Liver (tissue), 8 donors: ENCODE measurements at regions not wholly inside any gene's neighbourhood (a gene's known extent, or its start where the extent isn't known, plus 50 kb on each side); places are given as distances from the start of the nearest gene placed in this dataset.

Experiments used
- DNase-seq: peaks from one replicate; pipeline ENCODE4 v3.0.0-alpha.2; 2017; ENCODE audit warnings: low spot score
- H3K27ac ChIP-seq, 2 donors: one replicate each; pipeline ENCODE4 v1.7.0; 2013; ENCODE audit warnings: inconsistent platforms in 2 of 2, low read length in 2 of 2, control low read depth in 1 of 2, low read depth in 1 of 2, mild to moderate bottlenecking in 1 of 2
- H3K27me3 ChIP-seq, 4 donors: one replicate each; pipeline versions ENCODE4 v1.6.1 to v1.7.0; 2013; ENCODE audit warnings: low read length in 3 of 4, inconsistent platforms in 1 of 4, mild to moderate bottlenecking in 1 of 4, moderate library complexity in 1 of 4; ENCODE audit not compliant: control insufficient read depth in 4 of 4, insufficient read depth in 4 of 4
- H3K36me3 ChIP-seq, 4 donors: one replicate each; pipeline versions ENCODE4 v1.6.1 to v1.7.0; 2013; ENCODE audit warnings: low read length in 3 of 4, mild to moderate bottlenecking in 3 of 4, low read depth in 1 of 4, moderate library complexity in 1 of 4; ENCODE audit not compliant: control insufficient read depth in 4 of 4, insufficient read depth in 3 of 4
- H3K4me1 ChIP-seq, 4 donors: one replicate each; pipeline versions ENCODE4 v1.6.1 to v1.7.0; 2013; ENCODE audit warnings: low read length in 3 of 4, mild to moderate bottlenecking in 3 of 4, moderate library complexity in 1 of 4; ENCODE audit not compliant: control insufficient read depth in 4 of 4, insufficient read depth in 4 of 4
- H3K4me3 ChIP-seq, 3 donors: one replicate each; pipeline versions ENCODE4 v1.6.1 to v1.7.0; 2013; ENCODE audit warnings: low read length in 3 of 3, control low read depth in 1 of 3, low read depth in 1 of 3, mild to moderate bottlenecking in 1 of 3
- H3K9ac ChIP-seq, 2 donors: one replicate each; pipeline ENCODE4 v1.7.0; 2013; ENCODE audit warnings: low read length in 2 of 2, mild to moderate bottlenecking in 2 of 2, moderate library complexity in 2 of 2, control low read depth in 1 of 2, low read depth in 1 of 2
- H3K9me3 ChIP-seq, 4 donors: one replicate each; pipeline versions ENCODE4 v1.6.1 to v1.7.0; 2013; ENCODE audit warnings: low read length in 3 of 4; ENCODE audit not compliant: control insufficient read depth in 4 of 4
- EGR1 ChIP-seq, 2 donors: IDR thresholded peaks; 2 replicates each; pipeline ENCODE4 v1.6.1; 2016 to 2018; ENCODE audit warnings: antibody characterized with exemption in 2 of 2, low read depth in 2 of 2
- FOXA1 ChIP-seq: IDR thresholded peaks from 2 replicates; pipeline ENCODE4 v1.6.1; 2016; ENCODE audit warnings: antibody characterized with exemption
- GABPA ChIP-seq, 2 donors: IDR thresholded peaks in 1 of 2; conservative IDR thresholded peaks in 1 of 2; 2 replicates each; pipeline ENCODE4 v1.6.1; 2016; ENCODE audit warnings: antibody characterized with exemption in 2 of 2, mild to moderate bottlenecking in 1 of 2, moderate library complexity in 1 of 2
- HNF4A ChIP-seq, 2 donors: conservative IDR thresholded peaks; 2 replicates each; pipeline ENCODE4 v1.6.1; 2016; ENCODE audit warnings: antibody characterized with exemption in 2 of 2, mild to moderate bottlenecking in 2 of 2
- HNF4G ChIP-seq: IDR thresholded peaks from 2 replicates; pipeline ENCODE4 v1.6.1; 2016; ENCODE audit warnings: antibody characterized with exemption
- JUND ChIP-seq, 2 donors: IDR thresholded peaks; 2 replicates each; pipeline ENCODE4 v1.6.1; 2016; ENCODE audit warnings: antibody characterized with exemption in 2 of 2
- NR2F2 ChIP-seq: IDR thresholded peaks from 2 replicates; pipeline ENCODE4 v1.6.1; 2016; ENCODE audit warnings: antibody characterized with exemption
- RAD21 ChIP-seq, 2 donors: IDR thresholded peaks; 2 replicates each; pipeline ENCODE4 v1.6.1; 2016; ENCODE audit warnings: antibody characterized with exemption in 2 of 2, mild to moderate bottlenecking in 2 of 2
- SP1 ChIP-seq: IDR thresholded peaks from 2 replicates; pipeline ENCODE4 v1.6.1; 2018; ENCODE audit warnings: antibody characterized with exemption, mild to moderate bottlenecking
- YY1 ChIP-seq: IDR thresholded peaks from 2 replicates; pipeline ENCODE4 v1.6.1; 2016; ENCODE audit warnings: antibody characterized with exemption, mild to moderate bottlenecking
- WGBS: extraction: QIAGEN DNeasy Blood & Tissue Kit; methylation state at CpG from one replicate; pipeline ENCODE4 v1.1.7; 2013; 5-methylcytosine and 5-hydroxymethylcytosine counted together
- TF ChIP-seq, protein P1 (sequence below): IDR thresholded peaks from 2 replicates; pipeline ENCODE4 v1.6.1; 2016; ENCODE audit warnings: antibody characterized with exemption
- TF ChIP-seq, protein P2 (sequence below): IDR thresholded peaks from 2 replicates; pipeline ENCODE4 v1.6.1; 2016; ENCODE audit warnings: antibody characterized with exemption
- TF ChIP-seq, protein P3 (sequence below): fragments of 150-350 bp; IDR thresholded peaks from 2 replicates; pipeline ENCODE4 v1.5.1; 2017; ENCODE audit warnings: improper control_type of control experiment, low read depth, low read length; ENCODE audit not compliant: missing input control
- TF ChIP-seq, protein P4 (sequence below): IDR thresholded peaks from 2 replicates; pipeline ENCODE4 v1.6.1; 2016; ENCODE audit warnings: antibody characterized with exemption, mild to moderate bottlenecking
- TF ChIP-seq, protein P5 (sequence below): IDR thresholded peaks from 2 replicates; pipeline ENCODE4 v1.6.1; 2016; ENCODE audit warnings: antibody characterized with exemption
- donor health status: healthy.
- donor health status: healthy.
- donor health status: healthy.
- donor health status: healthy.
- donor health status: healthy.

DNA sequence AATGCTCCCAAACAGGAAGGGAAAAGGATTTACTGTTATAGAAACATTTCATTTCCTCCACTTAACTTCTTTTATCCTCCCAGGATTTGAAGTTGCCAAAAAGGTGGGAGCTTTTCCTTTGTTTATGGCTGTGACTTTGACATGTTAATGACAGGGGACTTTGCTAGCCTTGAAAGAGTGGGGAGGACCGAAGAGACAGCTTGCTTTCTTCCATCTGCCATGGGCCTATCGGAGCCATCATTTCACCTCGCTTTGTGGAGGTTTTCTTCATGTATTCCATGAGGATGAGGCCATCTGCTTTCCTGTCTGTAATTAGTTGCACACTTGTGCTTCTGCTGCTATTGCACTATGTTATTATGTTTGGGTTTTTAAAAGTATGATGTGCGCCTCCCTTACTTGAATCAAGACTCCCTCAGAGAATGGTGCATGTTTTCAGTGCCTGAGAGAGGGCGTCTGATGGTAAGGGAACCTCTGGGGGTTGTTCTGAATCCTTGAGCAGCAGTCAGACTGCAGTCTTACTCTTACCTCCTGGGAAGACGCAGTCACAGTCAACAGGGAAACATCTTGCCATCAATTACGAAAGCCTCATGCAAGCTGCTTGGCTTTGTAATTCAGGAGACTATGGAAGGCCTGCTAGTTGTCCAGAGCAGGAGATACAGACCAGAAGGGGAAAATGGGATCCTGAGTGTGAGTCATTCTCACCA, 173.3 kb upstream of the MGAT5 start:
- 84% methylated on average over 7 of the region's 7 CpGs for WGBS
- TF ChIP-seq GABPA (IDR thresholded peaks at IDR 0.05 in 1 of 2, conservative IDR thresholded peaks at IDR 0.05 in 1 of 2): no peak
- no peak for TF ChIP-seq YY1
- TF ChIP-seq EGR1 (IDR thresholded peaks at IDR 0.05; ENCODE audit: low read depth in 2 of 2): no peak
- TF ChIP-seq, protein P1, sequence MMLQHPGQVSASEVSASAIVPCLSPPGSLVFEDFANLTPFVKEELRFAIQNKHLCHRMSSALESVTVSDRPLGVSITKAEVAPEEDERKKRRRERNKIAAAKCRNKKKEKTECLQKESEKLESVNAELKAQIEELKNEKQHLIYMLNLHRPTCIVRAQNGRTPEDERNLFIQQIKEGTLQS: no peak
- no peak for TF ChIP-seq HNF4A (conservative IDR thresholded peaks at IDR 0.05)
- TF ChIP-seq, protein P2, sequence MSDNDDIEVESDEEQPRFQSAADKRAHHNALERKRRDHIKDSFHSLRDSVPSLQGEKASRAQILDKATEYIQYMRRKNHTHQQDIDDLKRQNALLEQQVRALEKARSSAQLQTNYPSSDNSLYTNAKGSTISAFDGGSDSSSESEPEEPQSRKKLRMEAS: no peak
- no peak for TF ChIP-seq RAD21 (IDR thresholded peaks at IDR 0.05)
- TF ChIP-seq FOXA1: no peak
- TF ChIP-seq, protein P3, sequence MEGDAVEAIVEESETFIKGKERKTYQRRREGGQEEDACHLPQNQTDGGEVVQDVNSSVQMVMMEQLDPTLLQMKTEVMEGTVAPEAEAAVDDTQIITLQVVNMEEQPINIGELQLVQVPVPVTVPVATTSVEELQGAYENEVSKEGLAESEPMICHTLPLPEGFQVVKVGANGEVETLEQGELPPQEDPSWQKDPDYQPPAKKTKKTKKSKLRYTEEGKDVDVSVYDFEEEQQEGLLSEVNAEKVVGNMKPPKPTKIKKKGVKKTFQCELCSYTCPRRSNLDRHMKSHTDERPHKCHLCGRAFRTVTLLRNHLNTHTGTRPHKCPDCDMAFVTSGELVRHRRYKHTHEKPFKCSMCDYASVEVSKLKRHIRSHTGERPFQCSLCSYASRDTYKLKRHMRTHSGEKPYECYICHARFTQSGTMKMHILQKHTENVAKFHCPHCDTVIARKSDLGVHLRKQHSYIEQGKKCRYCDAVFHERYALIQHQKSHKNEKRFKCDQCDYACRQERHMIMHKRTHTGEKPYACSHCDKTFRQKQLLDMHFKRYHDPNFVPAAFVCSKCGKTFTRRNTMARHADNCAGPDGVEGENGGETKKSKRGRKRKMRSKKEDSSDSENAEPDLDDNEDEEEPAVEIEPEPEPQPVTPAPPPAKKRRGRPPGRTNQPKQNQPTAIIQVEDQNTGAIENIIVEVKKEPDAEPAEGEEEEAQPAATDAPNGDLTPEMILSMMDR: no peak
- H3K27ac ChIP-seq: no peak overlapping the region
- H3K9ac ChIP-seq: no peak overlapping the region
- H3K36me3 ChIP-seq: no peaks in the 10 kb centered on the region
- peaks cover 0 to 1% (median 0%) of the 10 kb centered on the region in 4 donors for H3K9me3 ChIP-seq
- no peaks in the 10 kb centered on the region for H3K4me1 ChIP-seq
- H3K27me3 ChIP-seq: peaks cover 0 to 2% (median 0%) of the 10 kb centered on the region in 4 donors
- no peak for DNase-seq
- H3K4me3 ChIP-seq: no peak overlapping the region

DNA sequence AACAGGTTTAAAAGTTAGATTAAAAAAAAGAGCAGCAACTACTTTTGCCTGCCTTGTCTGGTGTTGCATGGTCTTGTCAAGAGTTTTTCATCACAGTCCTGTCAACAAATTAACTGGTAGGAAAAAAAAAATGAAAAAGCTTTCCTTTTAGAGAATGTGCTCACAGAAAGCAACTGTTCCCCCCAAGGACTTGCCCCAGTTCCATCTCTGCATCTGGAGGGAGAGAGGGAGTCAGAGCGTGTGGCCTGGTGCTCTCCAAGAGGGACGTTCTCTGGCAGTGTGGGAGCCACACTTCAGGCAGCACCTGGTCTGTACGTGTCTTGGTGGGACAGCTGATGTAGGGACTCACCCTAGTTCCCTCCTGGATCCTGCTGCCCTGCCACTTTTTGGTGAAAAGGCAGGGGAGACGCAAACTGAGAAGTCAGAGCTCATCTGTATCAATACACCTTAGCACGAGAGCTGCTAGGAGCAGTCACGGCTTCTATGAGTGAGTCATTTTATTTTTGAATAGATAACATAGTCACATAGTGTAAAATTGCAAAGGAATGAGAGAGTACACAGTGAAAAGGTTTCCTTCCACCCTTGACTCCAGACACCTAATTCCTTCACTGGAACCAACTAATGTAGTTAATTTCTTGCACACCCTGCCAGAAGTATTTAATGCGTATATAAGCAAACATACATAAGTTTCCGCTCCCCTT, 172.5 kb upstream of the MGAT5 start:
- Histone ChIP-seq H3K27me3 (peaks cover 0 to 2% (median 0%) of the 10 kb centered on the region in 4 donors), H3K9ac (no peak overlapping the region), H3K27ac (no peak overlapping the region), H3K36me3 (no peaks in the 10 kb centered on the region), H3K9me3 (no peaks in the 10 kb centered on the region), H3K4me1 (no peaks in the 10 kb centered on the region), H3K4me3 (no peak overlapping the region)
- DNase-seq: no peak
- TF ChIP-seq EGR1 (IDR thresholded peaks at IDR 0.05; ENCODE audit: low read depth in 2 of 2) (no peak), SP1 (no peak), HNF4G (no peak), JUND (IDR thresholded peaks at IDR 0.05) (no peak), HNF4A (conservative IDR thresholded peaks at IDR 0.05) (no peak), NR2F2 (no peak), YY1 (no peak), GABPA (IDR thresholded peaks at IDR 0.05 in 1 of 2, conservative IDR thresholded peaks at IDR 0.05 in 1 of 2) (no peak), FOXA1 (no peak)
- TF ChIP-seq, protein P2: no peak
- TF ChIP-seq, protein P4, sequence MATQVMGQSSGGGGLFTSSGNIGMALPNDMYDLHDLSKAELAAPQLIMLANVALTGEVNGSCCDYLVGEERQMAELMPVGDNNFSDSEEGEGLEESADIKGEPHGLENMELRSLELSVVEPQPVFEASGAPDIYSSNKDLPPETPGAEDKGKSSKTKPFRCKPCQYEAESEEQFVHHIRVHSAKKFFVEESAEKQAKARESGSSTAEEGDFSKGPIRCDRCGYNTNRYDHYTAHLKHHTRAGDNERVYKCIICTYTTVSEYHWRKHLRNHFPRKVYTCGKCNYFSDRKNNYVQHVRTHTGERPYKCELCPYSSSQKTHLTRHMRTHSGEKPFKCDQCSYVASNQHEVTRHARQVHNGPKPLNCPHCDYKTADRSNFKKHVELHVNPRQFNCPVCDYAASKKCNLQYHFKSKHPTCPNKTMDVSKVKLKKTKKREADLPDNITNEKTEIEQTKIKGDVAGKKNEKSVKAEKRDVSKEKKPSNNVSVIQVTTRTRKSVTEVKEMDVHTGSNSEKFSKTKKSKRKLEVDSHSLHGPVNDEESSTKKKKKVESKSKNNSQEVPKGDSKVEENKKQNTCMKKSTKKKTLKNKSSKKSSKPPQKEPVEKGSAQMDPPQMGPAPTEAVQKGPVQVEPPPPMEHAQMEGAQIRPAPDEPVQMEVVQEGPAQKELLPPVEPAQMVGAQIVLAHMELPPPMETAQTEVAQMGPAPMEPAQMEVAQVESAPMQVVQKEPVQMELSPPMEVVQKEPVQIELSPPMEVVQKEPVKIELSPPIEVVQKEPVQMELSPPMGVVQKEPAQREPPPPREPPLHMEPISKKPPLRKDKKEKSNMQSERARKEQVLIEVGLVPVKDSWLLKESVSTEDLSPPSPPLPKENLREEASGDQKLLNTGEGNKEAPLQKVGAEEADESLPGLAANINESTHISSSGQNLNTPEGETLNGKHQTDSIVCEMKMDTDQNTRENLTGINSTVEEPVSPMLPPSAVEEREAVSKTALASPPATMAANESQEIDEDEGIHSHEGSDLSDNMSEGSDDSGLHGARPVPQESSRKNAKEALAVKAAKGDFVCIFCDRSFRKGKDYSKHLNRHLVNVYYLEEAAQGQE: no peak
- TF ChIP-seq, protein P1: no peak
- TF ChIP-seq, protein P5, sequence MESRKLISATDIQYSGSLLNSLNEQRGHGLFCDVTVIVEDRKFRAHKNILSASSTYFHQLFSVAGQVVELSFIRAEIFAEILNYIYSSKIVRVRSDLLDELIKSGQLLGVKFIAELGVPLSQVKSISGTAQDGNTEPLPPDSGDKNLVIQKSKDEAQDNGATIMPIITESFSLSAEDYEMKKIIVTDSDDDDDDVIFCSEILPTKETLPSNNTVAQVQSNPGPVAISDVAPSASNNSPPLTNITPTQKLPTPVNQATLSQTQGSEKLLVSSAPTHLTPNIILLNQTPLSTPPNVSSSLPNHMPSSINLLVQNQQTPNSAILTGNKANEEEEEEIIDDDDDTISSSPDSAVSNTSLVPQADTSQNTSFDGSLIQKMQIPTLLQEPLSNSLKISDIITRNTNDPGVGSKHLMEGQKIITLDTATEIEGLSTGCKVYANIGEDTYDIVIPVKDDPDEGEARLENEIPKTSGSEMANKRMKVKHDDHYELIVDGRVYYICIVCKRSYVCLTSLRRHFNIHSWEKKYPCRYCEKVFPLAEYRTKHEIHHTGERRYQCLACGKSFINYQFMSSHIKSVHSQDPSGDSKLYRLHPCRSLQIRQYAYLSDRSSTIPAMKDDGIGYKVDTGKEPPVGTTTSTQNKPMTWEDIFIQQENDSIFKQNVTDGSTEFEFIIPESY: no peak
- TF ChIP-seq, protein P3: no peak
- 87% methylated on average over 8 of the region's 8 CpGs for WGBS
